GM23338 (cell line): ENCODE measurements at regions not wholly inside any gene's neighbourhood (a gene's known extent, or its start where the extent isn't known, plus 50 kb on each side); places are given as distances from the start of the nearest gene placed in this dataset.
A peak's percentile ranks its signal among the peaks of the same experiment; 100 is the strongest.

Experiments
- ATAC-seq: fragments of 200-7000 bp; cut with Tn5 transposase; 3 replicates; pipeline ENCODE4 v1.9.1; 2020
- DNase-seq: peaks from one replicate; pipeline ENCODE4 v3.0.0-alpha.2; 2015; ENCODE audit warnings: low spot score
- H2AFZ ChIP-seq: fragments of 200-600 bp; sonication (generic); 2 replicates; pipeline ENCODE4 v1.8.0; 2016; ENCODE audit warnings: antibody characterized with exemption, mild to moderate bottlenecking, moderate library complexity
- H3F3A ChIP-seq: fragments of 200-600 bp; sonication (generic); replicated peaks from 2 replicates; pipeline ENCODE4 v1.8.0; 2017; ENCODE audit warnings: antibody characterized with exemption, mixed run types, low read depth
- H3K27ac ChIP-seq: fragments of 200-600 bp; sonication (generic); 2 replicates; pipeline ENCODE4 v1.6.1; 2016; ENCODE audit warnings: low read depth
- H3K27me3 ChIP-seq: fragments of 200-600 bp; sonication (generic); 2 replicates; pipeline ENCODE4 v1.8.0; 2016; ENCODE audit warnings: mild to moderate bottlenecking, mixed run types, moderate library complexity; ENCODE audit not compliant: insufficient read depth
- H3K36me3 ChIP-seq: fragments of 200-600 bp; sonication (generic); 2 replicates; pipeline ENCODE4 v1.8.0; 2016; ENCODE audit warnings: mild to moderate bottlenecking; ENCODE audit not compliant: insufficient read depth
- H3K4me1 ChIP-seq: fragments of 200-600 bp; sonication (generic); 2 replicates; pipeline ENCODE4 v1.8.0; 2016; ENCODE audit warnings: mild to moderate bottlenecking, moderate library complexity; ENCODE audit not compliant: insufficient read depth
- H3K4me2 ChIP-seq: fragments of 200-600 bp; sonication (generic); 2 replicates; pipeline ENCODE4 v1.7.1; 2017; ENCODE audit warnings: mixed run types
- H3K4me3 ChIP-seq: fragments of 200-600 bp; sonication (generic); 2 replicates; pipeline ENCODE4 v1.6.1; 2016; ENCODE audit warnings: mixed run types
- H3K79me2 ChIP-seq: fragments of 200-600 bp; sonication (generic); replicated peaks from 2 replicates; pipeline ENCODE4 v1.8.0; 2017; ENCODE audit warnings: mild to moderate bottlenecking; ENCODE audit not compliant: insufficient read depth
- H3K9me2 ChIP-seq: fragments of 200-600 bp; sonication (generic); 2 replicates; pipeline ENCODE4 v1.8.0; 2017; ENCODE audit not compliant: insufficient read depth
- H4K20me1 ChIP-seq: fragments of 200-600 bp; sonication (generic); replicated peaks from 2 replicates; pipeline ENCODE4 v1.8.0; 2017; ENCODE audit warnings: mild to moderate bottlenecking; ENCODE audit not compliant: insufficient read depth
- H3K27ac Mint-ChIP-seq: 2 replicates; pipeline ENCODE4 v1.8.0; 2020; ENCODE audit warnings: inconsistent platforms, mild to moderate bottlenecking, moderate library complexity, mixed read lengths
- H3K27me3 Mint-ChIP-seq: 3 replicates; pipeline ENCODE4 v1.8.0; 2022; ENCODE audit warnings: low read depth, mild to moderate bottlenecking, moderate library complexity, mixed read lengths, inconsistent platforms; ENCODE audit not compliant: insufficient read depth, poor library complexity
- H3K36me3 Mint-ChIP-seq: 3 replicates; pipeline ENCODE4 v1.8.0; 2021; ENCODE audit warnings: low read depth, mild to moderate bottlenecking, inconsistent platforms, moderate library complexity, mixed read lengths
- H3K4me1 Mint-ChIP-seq: 3 replicates; pipeline ENCODE4 v1.8.0; 2020; ENCODE audit warnings: mild to moderate bottlenecking, inconsistent platforms, mixed read lengths
- H3K4me3 Mint-ChIP-seq: 3 replicates; pipeline ENCODE4 v1.8.0; 2021; ENCODE audit warnings: moderate library complexity, mild to moderate bottlenecking, inconsistent platforms, mixed read lengths
- H3K9me3 Mint-ChIP-seq: 3 replicates; pipeline ENCODE4 v1.8.0; 2020; ENCODE audit warnings: moderate library complexity, mild to moderate bottlenecking, inconsistent platforms, mixed read lengths
- EZH2 ChIP-seq: fragments of 200-600 bp; sonication (generic); IDR thresholded peaks from one replicate; pipeline ENCODE4 v1.8.0; 2017; ENCODE audit warnings: antibody characterized with exemption, mild to moderate bottlenecking, low read depth; ENCODE audit not compliant: unreplicated experiment
- JUNB ChIP-seq: IDR thresholded peaks from one replicate; pipeline ENCODE4 v1.6.1; 2016; ENCODE audit warnings: antibody characterized with exemption; ENCODE audit not compliant: unreplicated experiment
- NANOG ChIP-seq: IDR thresholded peaks from 2 replicates; pipeline ENCODE4 v1.6.1; 2016; ENCODE audit warnings: antibody characterized with exemption, borderline replicate concordance
- POLR2AphosphoS5 ChIP-seq: IDR thresholded peaks from 2 replicates; pipeline ENCODE4 v1.6.1; 2016; ENCODE audit warnings: antibody characterized with exemption, low read depth
- STAT1 ChIP-seq: IDR thresholded peaks from one replicate; pipeline ENCODE4 v1.6.1; 2016; ENCODE audit warnings: antibody characterized with exemption; ENCODE audit not compliant: unreplicated experiment
- ZNF331 ChIP-seq: fragments of 250-450 bp; sonication (Bioruptor Pico); IDR thresholded peaks from 2 replicates; pipeline ENCODE4 v1.5.0; 2020; ENCODE audit warnings: low read depth, mild to moderate bottlenecking, moderate library complexity
- TF ChIP-seq, protein P1 (sequence below): IDR thresholded peaks from one replicate; pipeline ENCODE4 v1.6.1; 2018; ENCODE audit warnings: antibody characterized with exemption; ENCODE audit not compliant: unreplicated experiment
- TF ChIP-seq, protein P2 (sequence below): fragments of 250-450 bp; sonication (Bioruptor Pico); IDR thresholded peaks from 2 replicates; pipeline ENCODE4 v1.5.0; 2020; ENCODE audit warnings: mild to moderate bottlenecking, moderate library complexity

DNA sequence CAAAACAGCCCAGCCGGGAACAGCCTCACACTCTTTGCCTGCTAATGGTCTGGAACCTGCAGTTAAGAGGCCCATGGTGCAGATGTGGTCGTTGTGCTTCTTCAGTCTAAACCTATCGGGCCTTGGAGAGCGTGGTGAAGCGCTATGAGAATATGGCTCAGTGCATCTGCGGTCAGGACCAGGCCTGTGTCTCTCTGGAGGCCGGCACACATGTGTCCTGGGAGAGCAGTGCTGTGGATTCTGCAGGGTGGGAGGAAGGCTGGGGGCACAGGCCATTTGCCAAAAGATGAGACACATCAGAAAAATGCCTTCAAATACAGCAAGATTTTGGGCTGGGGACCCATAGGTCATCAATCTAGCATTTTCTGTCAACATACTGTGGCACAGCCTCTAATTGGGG, 231.5 kb upstream of the GLI3 start:
- no peak overlapping the region for H3K27ac ChIP-seq
- H2AFZ ChIP-seq = 0 out of 2 replicates have a peak overlapping the region, but pooled peaks have one; percentile 3
- no peak overlapping the region for H3K4me2 ChIP-seq
- Mint-ChIP-seq H3K36me3 (no peaks in the 10 kb centered on the region), H3K4me3 (no peak overlapping the region), H3K9me3 (no peaks in the 10 kb centered on the region), H3K27ac (no peak overlapping the region), H3K27me3 (no peaks in the 10 kb centered on the region), H3K4me1 (no peaks in the 10 kb centered on the region; the same call in 2 of the 3 replicates)
- no peaks in the 10 kb centered on the region for H3K36me3 ChIP-seq
- H3K79me2 ChIP-seq = no peaks in the 10 kb centered on the region
- H3K9me2 ChIP-seq = no peaks in the 10 kb centered on the region
- H3K4me1 ChIP-seq = no peaks in the 10 kb centered on the region
- ATAC-seq (no peak), DNase-seq (no peak)
- no peaks in the 10 kb centered on the region for H3K27me3 ChIP-seq
- TF ChIP-seq, protein P1, sequence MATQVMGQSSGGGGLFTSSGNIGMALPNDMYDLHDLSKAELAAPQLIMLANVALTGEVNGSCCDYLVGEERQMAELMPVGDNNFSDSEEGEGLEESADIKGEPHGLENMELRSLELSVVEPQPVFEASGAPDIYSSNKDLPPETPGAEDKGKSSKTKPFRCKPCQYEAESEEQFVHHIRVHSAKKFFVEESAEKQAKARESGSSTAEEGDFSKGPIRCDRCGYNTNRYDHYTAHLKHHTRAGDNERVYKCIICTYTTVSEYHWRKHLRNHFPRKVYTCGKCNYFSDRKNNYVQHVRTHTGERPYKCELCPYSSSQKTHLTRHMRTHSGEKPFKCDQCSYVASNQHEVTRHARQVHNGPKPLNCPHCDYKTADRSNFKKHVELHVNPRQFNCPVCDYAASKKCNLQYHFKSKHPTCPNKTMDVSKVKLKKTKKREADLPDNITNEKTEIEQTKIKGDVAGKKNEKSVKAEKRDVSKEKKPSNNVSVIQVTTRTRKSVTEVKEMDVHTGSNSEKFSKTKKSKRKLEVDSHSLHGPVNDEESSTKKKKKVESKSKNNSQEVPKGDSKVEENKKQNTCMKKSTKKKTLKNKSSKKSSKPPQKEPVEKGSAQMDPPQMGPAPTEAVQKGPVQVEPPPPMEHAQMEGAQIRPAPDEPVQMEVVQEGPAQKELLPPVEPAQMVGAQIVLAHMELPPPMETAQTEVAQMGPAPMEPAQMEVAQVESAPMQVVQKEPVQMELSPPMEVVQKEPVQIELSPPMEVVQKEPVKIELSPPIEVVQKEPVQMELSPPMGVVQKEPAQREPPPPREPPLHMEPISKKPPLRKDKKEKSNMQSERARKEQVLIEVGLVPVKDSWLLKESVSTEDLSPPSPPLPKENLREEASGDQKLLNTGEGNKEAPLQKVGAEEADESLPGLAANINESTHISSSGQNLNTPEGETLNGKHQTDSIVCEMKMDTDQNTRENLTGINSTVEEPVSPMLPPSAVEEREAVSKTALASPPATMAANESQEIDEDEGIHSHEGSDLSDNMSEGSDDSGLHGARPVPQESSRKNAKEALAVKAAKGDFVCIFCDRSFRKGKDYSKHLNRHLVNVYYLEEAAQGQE = no peak
- TF ChIP-seq JUNB (no peak), NANOG (no peak), STAT1 (no peak)
- no peaks in the 10 kb centered on the region for H3F3A ChIP-seq
- no peak overlapping the region for H3K4me3 ChIP-seq
- no peaks in the 10 kb centered on the region for H4K20me1 ChIP-seq

GRCh38 chr7:42461537-42461936, 224.5 kb upstream of the GLI3 start:
- H3K4me1 ChIP-seq = no peaks in the 10 kb centered on the region
- H3K27ac Mint-ChIP-seq = no peak overlapping the region
- H3K36me3 ChIP-seq = no peaks in the 10 kb centered on the region
- H3K4me3 Mint-ChIP-seq = no peak overlapping the region
- H3K9me3 Mint-ChIP-seq = no peaks in the 10 kb centered on the region
- no peak overlapping the region for H3K27ac ChIP-seq
- H3K79me2 ChIP-seq = no peaks in the 10 kb centered on the region
- no peaks in the 10 kb centered on the region for H3K36me3 Mint-ChIP-seq
- no peaks in the 10 kb centered on the region for H3F3A ChIP-seq
- no peak overlapping the region for H2AFZ ChIP-seq
- H3K27me3 ChIP-seq = no peaks in the 10 kb centered on the region
- ATAC-seq (no peak), DNase-seq (no peak)
- H3K4me2 ChIP-seq = no peak overlapping the region
- no peak overlapping the region for H3K4me3 ChIP-seq
- peaks cover 4% of the 10 kb centered on the region for H3K27me3 Mint-ChIP-seq
- no peaks in the 10 kb centered on the region for H4K20me1 ChIP-seq
- peaks cover 3% of the 10 kb centered on the region; the same call in 1 of the 2 replicates for H3K9me2 ChIP-seq
- no peaks in the 10 kb centered on the region; the same call in 2 of the 3 replicates for H3K4me1 Mint-ChIP-seq
- no peak for TF ChIP-seq ZNF331 (CRISPR knock-in tag)
- no peak for TF ChIP-seq NANOG
- no peak for TF ChIP-seq EZH2
- TF ChIP-seq, protein P2, sequence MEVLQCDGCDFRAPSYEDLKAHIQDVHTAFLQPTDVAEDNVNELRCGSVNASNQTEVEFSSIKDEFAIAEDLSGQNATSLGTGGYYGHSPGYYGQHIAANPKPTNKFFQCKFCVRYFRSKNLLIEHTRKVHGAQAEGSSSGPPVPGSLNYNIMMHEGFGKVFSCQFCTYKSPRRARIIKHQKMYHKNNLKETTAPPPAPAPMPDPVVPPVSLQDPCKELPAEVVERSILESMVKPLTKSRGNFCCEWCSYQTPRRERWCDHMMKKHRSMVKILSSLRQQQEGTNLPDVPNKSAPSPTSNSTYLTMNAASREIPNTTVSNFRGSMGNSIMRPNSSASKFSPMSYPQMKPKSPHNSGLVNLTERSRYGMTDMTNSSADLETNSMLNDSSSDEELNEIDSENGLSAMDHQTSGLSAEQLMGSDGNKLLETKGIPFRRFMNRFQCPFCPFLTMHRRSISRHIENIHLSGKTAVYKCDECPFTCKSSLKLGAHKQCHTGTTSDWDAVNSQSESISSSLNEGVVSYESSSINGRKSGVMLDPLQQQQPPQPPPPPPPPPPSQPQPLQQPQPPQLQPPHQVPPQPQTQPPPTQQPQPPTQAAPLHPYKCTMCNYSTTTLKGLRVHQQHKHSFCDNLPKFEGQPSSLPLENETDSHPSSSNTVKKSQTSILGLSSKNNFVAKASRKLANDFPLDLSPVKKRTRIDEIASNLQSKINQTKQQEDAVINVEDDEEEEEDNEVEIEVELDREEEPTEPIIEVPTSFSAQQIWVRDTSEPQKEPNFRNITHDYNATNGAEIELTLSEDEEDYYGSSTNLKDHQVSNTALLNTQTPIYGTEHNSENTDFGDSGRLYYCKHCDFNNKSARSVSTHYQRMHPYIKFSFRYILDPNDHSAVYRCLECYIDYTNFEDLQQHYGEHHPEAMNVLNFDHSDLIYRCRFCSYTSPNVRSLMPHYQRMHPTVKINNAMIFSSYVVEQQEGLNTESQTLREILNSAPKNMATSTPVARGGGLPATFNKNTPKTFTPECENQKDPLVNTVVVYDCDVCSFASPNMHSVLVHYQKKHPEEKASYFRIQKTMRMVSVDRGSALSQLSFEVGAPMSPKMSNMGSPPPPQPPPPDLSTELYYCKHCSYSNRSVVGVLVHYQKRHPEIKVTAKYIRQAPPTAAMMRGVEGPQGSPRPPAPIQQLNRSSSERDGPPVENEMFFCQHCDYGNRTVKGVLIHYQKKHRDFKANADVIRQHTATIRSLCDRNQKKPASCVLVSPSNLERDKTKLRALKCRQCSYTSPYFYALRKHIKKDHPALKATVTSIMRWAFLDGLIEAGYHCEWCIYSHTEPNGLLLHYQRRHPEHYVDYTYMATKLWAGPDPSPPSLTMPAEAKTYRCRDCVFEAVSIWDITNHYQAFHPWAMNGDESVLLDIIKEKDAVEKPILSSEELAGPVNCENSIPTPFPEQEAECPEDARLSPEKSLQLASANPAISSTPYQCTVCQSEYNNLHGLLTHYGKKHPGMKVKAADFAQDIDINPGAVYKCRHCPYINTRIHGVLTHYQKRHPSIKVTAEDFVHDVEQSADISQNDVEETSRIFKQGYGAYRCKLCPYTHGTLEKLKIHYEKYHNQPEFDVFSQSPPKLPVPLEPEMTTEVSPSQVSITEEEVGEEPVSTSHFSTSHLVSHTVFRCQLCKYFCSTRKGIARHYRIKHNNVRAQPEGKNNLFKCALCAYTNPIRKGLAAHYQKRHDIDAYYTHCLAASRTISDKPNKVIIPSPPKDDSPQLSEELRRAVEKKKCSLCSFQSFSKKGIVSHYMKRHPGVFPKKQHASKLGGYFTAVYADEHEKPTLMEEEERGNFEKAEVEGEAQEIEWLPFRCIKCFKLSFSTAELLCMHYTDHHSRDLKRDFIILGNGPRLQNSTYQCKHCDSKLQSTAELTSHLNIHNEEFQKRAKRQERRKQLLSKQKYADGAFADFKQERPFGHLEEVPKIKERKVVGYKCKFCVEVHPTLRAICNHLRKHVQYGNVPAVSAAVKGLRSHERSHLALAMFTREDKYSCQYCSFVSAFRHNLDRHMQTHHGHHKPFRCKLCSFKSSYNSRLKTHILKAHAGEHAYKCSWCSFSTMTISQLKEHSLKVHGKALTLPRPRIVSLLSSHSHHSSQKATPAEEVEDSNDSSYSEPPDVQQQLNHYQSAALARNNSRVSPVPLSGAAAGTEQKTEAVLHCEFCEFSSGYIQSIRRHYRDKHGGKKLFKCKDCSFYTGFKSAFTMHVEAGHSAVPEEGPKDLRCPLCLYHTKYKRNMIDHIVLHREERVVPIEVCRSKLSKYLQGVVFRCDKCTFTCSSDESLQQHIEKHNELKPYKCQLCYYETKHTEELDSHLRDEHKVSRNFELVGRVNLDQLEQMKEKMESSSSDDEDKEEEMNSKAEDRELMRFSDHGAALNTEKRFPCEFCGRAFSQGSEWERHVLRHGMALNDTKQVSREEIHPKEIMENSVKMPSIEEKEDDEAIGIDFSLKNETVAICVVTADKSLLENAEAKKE (CRISPR knock-in tag) = no peak
- no peak for TF ChIP-seq POLR2AphosphoS5
- TF ChIP-seq, protein P1 = no peak
